Uterus (tissue), 2 donors: ENCODE measurements at regions not wholly inside any gene's neighbourhood (a gene's known extent, or its start where the extent isn't known, plus 50 kb on each side); places are given as distances from the start of the nearest gene placed in this dataset.

ENCODE experiments used
- CTCF ChIP-seq, 4 experiments: fragments of 200-600 bp in 2 of 4; fragments of 450-650 bp in 2 of 4; sonication (generic) in 2 of 4; IDR thresholded peaks; one replicate each; pipeline ENCODE4 v1.5.1; 2016 to 2019; ENCODE audit warnings: antibody characterized with exemption in 4 of 4, mild to moderate bottlenecking in 2 of 4, moderate library complexity in 1 of 4
- POLR2A ChIP-seq, 2 donors: fragments of 450-650 bp; IDR thresholded peaks; one replicate each; pipeline ENCODE4 v1.6.1; 2016; ENCODE audit warnings: antibody characterized with exemption in 2 of 2, mild to moderate bottlenecking in 1 of 2, moderate library complexity in 1 of 2

GRCh38 chr1:91123319-91123718 lies 101.5 kb upstream of the ZNF644 start:
- TF ChIP-seq CTCF (IDR thresholded peaks at IDR 0.05): no peak
- no peak for TF ChIP-seq POLR2A (IDR thresholded peaks at IDR 0.05)
